Activated CD8-positive, alpha-beta memory T cell treated with anti-CD3 and anti-CD28 coated beads for 36 hours (primary cell): ENCODE measurements at regions not wholly inside any gene's neighbourhood (a gene's known extent, or its start where the extent isn't known, plus 50 kb on each side); places are given as distances from the start of the nearest gene placed in this dataset.
"Not testable (repeated sequence)": the region's sequence is repeated elsewhere in the genome, so short reads cannot be mapped to it uniquely, and the experiment has no call there.

Experiments
- CTCF ChIA-PET: fragments of 350-600 bp; sonication (Branson Sonifier 250); formaldehyde crosslinking; loops from one replicate; lab custom pipeline; 2021; ENCODE audit warnings: antibody characterized with exemption; lab: Charles Lee
- POLR2A ChIA-PET: fragments of 350-600 bp; sonication (Branson Sonifier 250); formaldehyde crosslinking; loops from one replicate; lab custom pipeline; 2021; ENCODE audit warnings: antibody characterized with exemption; lab: Charles Lee

GRCh38 chr7:123327661-123328060 is 127.9 kb upstream of the SLC13A1 start:
- ChIA-PET CTCF (no interaction called here), POLR2A (no interaction called here)

- ChIA-PET POLR2A (no interaction called here), CTCF (no interaction called here)
Observed at GRCh38 chr7:123324283-123324682, 124.5 kb upstream of the SLC13A1 start.

- ChIA-PET POLR2A (no interaction called here), CTCF (no interaction called here)
Observed at GRCh38 chr7:123323689-123324088, 123.9 kb upstream of the SLC13A1 start.

- POLR2A ChIA-PET, CTCF ChIA-PET: not testable (repeated sequence)
Observed at GRCh38 chr7:123321578-123321977, 121.8 kb upstream of the SLC13A1 start.

- POLR2A ChIA-PET: no interaction called here
Observed at GRCh38 chr7:123319911-123320310, 120.1 kb upstream of the SLC13A1 start.

GRCh38 chr7:123314886-123315285 is 115.1 kb upstream of the SLC13A1 start:
- ChIA-PET CTCF (no interaction called here), POLR2A (no interaction called here)

More at GRCh38 chr7:123319911-123320310, 120.1 kb upstream of the SLC13A1 start:
- CTCF ChIA-PET: no interaction called here

- CTCF ChIA-PET: no interaction called here
- POLR2A ChIA-PET: no interaction called here
Observed at GRCh38 chr7:123308254-123308951, 108.6 kb upstream of the SLC13A1 start.

GRCh38 chr7:123305840-123306375 is 106.1 kb upstream of the SLC13A1 start:
- ChIA-PET CTCF (no interaction called here), POLR2A (no interaction called here)

GRCh38 chr7:123303926-123304325 is 104.2 kb upstream of the SLC13A1 start:
- ChIA-PET POLR2A (no interaction called here), CTCF (no interaction called here)

GRCh38 chr7:123296965-123297364 is 97.2 kb upstream of the SLC13A1 start:
- POLR2A ChIA-PET: no interaction called here
- CTCF ChIA-PET: no interaction called here

GRCh38 chr7:123293710-123294109 is 93.9 kb upstream of the SLC13A1 start:
- POLR2A ChIA-PET: no interaction called here

GRCh38 chr7:123292227-123292626 is 92.5 kb upstream of the SLC13A1 start:
- ChIA-PET POLR2A (no interaction called here), CTCF (no interaction called here)

More at GRCh38 chr7:123293710-123294109, 93.9 kb upstream of the SLC13A1 start:
- CTCF ChIA-PET: no interaction called here

GRCh38 chr7:123289200-123289599 is 89.4 kb upstream of the SLC13A1 start:
- ChIA-PET CTCF (no interaction called here), POLR2A (no interaction called here)

- POLR2A ChIA-PET: no interaction called here
- CTCF ChIA-PET: no interaction called here
Observed at GRCh38 chr7:123285076-123285700, 85.4 kb upstream of the SLC13A1 start.

- ChIA-PET POLR2A (no interaction called here), CTCF (no interaction called here)
Observed at GRCh38 chr7:123283373-123283772, 83.6 kb upstream of the SLC13A1 start.

GRCh38 chr7:123282181-123282580 is 82.4 kb upstream of the SLC13A1 start:
- ChIA-PET POLR2A (no interaction called here), CTCF (no interaction called here)

GRCh38 chr7:123279949-123280348 is 80.2 kb upstream of the SLC13A1 start:
- POLR2A ChIA-PET: no interaction called here

GRCh38 chr7:123275036-123275753 is 75.4 kb upstream of the SLC13A1 start:
- POLR2A ChIA-PET: no interaction called here

More at GRCh38 chr7:123279949-123280348, 80.2 kb upstream of the SLC13A1 start:
- CTCF ChIA-PET: no interaction called here

GRCh38 chr7:123273185-123273584 is 73.4 kb upstream of the SLC13A1 start:
- ChIA-PET CTCF (no interaction called here), POLR2A (no interaction called here)

More at GRCh38 chr7:123275036-123275753, 75.4 kb upstream of the SLC13A1 start:
- CTCF ChIA-PET: no interaction called here

GRCh38 chr7:123271856-123272255 is 72.1 kb upstream of the SLC13A1 start:
- ChIA-PET POLR2A (no interaction called here), CTCF (no interaction called here)
